IPS-18c (cell line): ENCODE measurements at regions not wholly inside any gene's neighbourhood (a gene's known extent, or its start where the extent isn't known, plus 50 kb on each side); places are given as distances from the start of the nearest gene placed in this dataset.

Source experiments
- H3K4me3 ChIP-seq: 2 replicates; pipeline ENCODE4 v1.7.0; 2013; ENCODE audit warnings: low read depth, mild to moderate bottlenecking, low read length, moderate library complexity; ENCODE audit not compliant: insufficient read depth
- H3K9me3 ChIP-seq: one replicate; pipeline ENCODE4 v1.6.1; 2013; ENCODE audit warnings: mild to moderate bottlenecking, low read length, moderate library complexity; ENCODE audit not compliant: control insufficient read depth, insufficient read depth

DNA sequence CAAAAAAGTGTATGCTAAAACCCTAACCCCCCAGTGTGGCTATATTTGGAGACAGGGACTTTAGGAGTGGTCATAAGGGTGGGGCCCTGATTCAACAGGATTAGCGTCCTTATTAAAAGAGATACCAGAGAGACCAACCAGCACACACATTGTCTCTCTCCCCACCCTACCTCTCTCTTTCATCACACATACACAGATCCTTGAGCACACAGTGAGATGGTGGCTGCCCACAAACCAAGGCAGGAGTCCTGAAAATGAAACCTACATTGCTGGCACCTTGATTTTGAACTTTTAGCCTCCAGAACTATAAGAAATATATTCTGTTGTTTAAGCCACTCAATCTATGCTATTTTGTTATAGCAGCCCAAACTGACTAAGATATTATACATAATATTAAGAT, 224.2 kb downstream of the KDR start:
- H3K9me3 ChIP-seq, result no peaks in the 10 kb centered on the region
- H3K4me3 ChIP-seq, result no peak overlapping the region

DNA sequence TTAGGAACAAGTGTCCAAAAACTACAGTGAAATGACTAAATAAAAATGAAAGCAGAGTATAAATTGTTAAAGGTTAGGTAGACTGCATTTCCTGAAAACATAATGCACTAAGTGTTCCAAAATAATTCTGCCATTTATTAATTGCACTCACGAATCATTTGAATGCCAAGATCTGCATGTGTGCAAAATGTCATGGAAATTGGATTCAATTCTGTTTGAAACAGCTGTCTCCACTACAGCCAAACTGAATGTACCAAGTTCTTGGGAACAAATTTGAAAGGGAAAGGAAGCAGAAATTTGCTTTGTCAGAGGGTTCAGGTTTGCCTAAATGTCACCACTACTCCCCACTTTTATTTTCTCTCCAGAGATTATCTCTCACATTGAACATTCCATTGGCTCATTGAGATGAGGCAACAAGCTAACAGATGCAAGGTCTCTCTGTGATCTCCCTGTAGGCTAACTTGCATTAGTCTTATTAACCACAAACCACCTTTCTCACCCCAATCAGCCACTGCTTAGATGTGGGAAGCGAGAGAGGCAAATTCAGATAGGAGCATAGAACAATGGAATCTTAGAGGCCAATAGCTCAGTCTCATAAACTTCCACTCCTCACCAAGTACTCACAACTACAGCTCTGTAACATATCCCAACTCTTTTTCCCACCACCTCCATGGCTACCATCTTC, 226.6 kb downstream of the KDR start:
- Histone ChIP-seq H3K9me3 (no peaks in the 10 kb centered on the region), H3K4me3 (no peak overlapping the region)

DNA sequence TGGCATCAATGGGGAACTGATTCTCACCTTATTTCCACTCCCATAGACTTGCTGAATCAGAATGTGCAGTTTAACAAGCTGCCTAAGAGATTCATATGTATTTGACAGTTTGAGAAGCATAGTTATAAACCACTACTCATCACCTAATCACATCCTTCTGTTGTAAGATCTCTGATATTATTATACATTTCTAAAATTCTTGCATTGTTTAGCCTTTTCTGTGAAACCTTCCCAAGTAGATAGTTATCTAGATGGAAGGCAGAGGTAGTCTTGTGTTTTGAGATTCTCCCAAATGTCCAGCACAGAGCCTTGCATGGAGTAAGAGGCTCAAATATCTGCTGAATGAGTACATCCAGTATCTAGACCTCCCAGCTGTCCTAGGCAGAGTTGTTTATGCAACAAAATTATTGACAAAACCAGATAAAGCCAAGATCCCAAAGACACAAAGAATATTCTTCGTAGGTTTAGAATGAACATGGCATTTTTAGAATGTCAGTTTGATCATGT, 227.3 kb downstream of the KDR start:
- H3K9me3 ChIP-seq, result no peaks in the 10 kb centered on the region
- H3K4me3 ChIP-seq, result no peak overlapping the region

DNA sequence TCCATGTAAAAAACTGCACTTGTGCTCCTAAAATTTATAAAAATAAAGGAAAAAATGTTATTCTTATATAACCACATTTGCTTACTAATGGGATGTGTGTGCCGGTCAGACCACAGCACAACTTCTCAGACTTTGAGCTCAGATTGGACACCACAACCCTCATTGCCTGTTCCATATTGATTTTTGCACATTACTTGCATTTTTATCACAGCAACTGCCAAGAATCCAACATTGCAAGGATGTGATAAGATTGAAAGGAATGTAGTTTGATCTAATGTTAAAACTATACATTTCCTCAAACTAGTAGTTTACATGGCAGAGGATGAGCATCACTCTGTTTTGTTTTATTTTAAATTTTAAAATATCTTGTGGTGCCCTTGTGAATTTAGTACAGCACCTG, 227.8 kb downstream of the KDR start:
- Histone ChIP-seq H3K9me3 (no peaks in the 10 kb centered on the region), H3K4me3 (no peak overlapping the region)

DNA sequence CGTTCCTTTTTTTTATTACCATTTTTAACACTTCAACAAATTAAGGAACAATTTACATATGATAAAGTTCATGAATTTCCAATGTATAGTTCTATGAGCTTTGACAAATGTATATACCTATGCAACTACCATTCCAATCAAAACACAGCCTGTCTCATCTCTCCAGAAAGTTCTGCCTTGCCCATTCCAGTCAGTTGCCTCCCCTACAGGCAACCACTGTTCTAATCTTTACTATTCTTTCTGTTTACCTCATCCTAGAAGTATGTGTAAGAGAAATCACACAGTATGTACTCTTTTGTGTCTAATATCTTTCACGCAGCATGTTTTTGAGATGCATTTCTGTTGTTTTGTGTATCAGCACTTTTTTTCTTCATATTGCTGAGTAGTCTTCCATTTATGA, 224.9 kb downstream of the KIT start:
- H3K4me3 ChIP-seq, result no peak overlapping the region
- peaks cover 2% of the 10 kb centered on the region for H3K9me3 ChIP-seq

DNA sequence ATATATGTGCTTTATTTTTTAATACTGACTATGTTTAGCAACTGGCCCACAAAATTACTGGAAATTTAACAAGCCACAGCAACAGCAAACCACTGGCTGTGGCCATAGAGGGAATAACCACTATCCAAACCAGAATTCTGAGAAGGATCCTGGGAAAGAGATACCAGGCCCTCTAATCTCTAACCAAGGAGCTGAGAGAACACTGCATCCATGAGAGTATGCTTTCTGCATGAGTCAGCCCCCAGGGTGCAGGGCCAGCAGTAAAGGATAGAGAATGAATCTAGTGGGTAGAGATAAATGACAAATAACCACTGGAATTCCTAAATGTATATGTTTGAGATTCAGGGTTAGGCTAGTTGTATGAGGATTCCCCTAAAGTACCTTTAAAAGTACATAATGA, 221.8 kb downstream of the KIT start:
- Histone ChIP-seq H3K4me3 (no peak overlapping the region), H3K9me3 (no peaks in the 10 kb centered on the region)

DNA sequence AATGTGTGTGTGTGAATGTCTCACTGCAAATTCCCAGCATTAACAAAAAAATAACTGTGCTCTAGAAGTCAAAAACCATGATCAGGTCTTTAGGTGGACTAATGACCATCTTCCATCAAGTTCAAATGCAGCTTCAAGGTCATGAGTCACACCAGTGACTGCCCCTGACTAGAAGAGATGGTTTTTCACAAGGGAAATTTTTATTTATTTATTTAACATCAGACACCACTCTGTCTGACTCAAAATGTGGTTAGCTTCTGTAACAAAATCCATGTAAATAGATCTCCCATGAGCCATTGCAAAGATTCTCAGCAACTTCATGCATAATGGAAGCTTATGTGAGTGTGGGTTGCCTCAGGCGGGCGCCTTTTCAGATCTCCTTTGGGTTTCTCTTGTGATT, 219.2 kb downstream of the KIT start:
- no peaks in the 10 kb centered on the region for H3K9me3 ChIP-seq
- H3K4me3 ChIP-seq, result no peak overlapping the region

DNA sequence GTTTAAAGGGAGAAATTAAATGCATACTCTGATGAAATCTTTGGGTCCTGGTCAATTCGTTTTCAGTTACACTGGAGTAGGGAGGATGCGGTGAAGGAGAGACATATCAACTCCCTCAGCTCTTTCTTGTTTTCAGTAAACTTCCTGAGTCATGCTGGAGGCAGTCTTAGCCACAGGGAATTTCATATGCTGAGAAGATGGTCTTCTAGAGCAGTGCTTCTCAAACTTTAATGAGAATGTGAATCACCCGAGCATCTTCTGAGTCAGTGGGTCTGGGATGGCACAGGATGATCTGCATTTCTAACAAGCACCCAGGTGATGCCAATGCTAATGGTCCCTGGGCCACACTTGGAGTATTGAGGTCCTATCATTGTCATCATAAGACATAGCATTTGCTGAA, 214.5 kb downstream of the KIT start:
- H3K4me3 ChIP-seq, result no peak overlapping the region
- H3K9me3 ChIP-seq, result no peaks in the 10 kb centered on the region

DNA sequence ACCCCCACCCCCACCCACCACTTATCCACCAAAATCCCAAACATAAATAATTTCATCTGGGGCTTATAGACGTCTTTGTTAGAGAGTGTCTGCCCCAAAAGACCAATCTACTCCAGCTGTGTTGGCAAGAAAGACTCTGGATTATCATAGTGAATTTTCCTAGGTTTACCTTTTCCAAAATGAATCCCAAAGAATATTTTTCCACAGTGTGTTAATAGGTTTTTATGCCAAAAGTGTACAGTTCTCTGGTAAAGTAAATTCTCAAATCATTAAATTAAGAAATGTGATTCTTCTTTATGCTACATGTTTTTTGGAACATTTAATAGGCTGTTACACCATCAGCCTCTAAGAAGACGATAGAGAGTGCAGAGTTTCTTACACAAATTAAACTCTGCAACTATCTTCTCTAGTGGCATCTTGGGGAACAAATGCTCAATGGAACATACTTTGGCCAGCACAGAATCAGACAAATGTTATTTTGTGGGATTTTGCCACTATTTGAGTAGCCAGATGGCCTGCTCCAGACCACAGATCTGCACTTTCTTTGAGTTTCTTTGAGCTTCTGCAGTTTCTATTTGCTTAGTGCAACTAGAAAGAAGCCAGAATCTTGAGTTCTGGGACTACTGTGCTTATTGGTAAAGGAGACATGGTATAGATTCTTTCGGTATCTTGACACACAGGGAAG, 206.0 kb downstream of the KIT start:
- no peak overlapping the region for H3K4me3 ChIP-seq
- H3K9me3 ChIP-seq, result no peaks in the 10 kb centered on the region

DNA sequence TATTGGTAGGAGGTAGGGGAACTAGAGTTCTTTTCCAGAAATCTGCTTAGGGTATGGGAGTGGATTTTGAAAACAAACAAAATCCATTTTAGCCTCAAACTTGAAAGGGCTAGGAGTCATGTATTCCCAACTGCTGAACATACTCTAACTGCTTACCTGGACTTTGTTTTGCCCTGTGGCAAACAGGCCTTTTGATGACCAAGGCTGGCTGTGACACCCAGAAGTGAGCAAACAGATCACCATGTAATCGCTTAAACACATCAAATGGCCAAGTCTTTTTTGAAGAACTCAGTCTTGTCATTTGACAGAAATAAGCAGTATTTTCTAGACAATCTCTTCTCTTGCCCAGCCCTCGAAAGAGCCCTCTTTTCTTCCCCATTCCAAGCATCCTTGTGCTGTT, 203.4 kb downstream of the KIT start:
- no peak overlapping the region for H3K4me3 ChIP-seq
- H3K9me3 ChIP-seq, result no peaks in the 10 kb centered on the region

DNA sequence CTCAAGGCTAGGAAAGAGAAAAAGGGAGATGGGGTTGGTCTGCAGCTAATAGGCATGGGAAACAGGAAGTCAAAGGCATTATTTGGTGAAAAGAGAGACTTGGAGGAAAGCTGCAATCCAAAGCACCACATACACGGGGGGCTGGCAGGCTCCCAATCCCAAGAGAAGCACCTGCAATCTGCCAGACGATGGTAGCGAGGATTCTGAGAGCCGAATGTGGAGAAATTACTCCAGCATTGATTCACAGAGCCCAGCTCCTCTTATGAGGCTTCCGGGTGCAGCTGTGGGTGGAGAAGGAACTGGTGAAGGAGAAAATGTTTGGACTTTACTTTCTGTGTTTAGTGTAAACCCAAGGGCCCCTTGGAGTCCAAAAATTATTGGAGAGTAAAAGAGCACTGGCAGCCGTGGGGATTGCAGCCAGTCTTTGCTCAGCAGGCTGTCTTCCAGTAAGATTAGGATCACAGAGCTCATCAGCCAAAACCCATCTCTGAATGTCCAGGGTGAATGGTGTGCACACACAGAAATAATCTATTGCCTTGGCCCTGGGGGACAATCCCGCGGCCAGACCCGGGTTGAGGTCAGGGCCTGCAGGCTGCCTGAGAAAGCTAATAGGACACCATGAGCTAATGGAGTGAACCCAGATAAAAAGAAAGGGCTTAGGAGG, 197.6 kb downstream of the KIT start:
- Histone ChIP-seq H3K9me3 (no peaks in the 10 kb centered on the region), H3K4me3 (no peak overlapping the region)

DNA sequence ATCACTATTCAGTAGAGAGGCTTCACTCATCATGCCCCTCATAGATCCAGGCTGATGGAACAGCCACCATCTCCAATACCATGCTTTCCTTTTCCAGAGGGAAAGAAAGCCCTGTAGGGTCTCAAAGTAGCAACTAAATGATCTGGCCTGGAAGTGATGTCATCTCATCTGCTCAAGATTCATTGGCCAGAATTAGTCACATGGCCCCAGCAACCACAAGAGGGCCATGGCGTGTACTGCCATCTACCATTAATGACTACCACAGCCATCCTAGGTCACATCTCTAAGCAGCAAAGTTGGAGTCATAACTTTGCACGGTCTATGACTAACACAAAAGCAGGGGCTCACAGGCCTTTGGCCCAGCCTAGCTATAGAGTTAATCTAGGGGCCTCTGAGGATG, 194.8 kb downstream of the KIT start:
- Histone ChIP-seq H3K9me3 (no peaks in the 10 kb centered on the region), H3K4me3 (no peak overlapping the region)

DNA sequence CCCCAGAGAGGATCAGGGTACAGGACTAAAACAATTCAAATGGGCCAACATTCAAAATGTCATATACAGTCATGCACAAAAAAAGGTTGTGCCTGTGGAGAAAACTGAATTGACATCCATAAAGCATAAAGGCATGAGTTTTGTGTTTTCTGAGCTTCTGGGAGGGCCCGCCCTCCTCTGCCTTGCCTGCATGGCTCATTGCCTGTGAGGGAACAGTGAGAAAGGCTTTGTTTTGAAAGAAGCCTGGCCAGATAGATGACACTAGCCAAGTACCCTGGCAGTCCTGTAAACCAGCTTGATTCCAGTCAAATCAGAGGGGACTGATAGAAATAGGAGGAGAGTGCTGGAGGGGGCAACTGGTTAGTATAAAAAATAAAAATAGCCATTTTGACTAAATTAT, 194.3 kb downstream of the KIT start:
- H3K4me3 ChIP-seq, result no peak overlapping the region
- H3K9me3 ChIP-seq, result no peaks in the 10 kb centered on the region

DNA sequence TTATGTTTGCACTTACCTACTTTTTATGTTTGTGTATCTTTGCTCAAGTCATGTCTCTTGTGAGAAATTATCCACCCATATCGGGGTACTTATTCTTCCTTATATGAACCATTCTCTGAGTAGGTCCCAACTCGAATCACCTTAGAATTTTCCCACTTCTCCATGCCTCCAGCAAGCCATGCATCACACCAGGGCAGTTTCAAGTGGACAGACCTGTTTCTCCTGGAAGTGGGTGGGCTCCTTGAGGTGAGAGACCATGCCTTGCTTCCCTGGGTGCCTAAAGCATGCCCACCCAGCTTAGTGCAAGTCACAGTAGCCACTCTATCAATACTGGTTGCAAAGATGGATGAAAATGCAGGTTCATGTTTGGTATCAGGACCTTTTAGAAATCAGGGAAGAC, 187.2 kb downstream of the KIT start:
- Histone ChIP-seq H3K4me3 (no peak overlapping the region), H3K9me3 (no peaks in the 10 kb centered on the region)

DNA sequence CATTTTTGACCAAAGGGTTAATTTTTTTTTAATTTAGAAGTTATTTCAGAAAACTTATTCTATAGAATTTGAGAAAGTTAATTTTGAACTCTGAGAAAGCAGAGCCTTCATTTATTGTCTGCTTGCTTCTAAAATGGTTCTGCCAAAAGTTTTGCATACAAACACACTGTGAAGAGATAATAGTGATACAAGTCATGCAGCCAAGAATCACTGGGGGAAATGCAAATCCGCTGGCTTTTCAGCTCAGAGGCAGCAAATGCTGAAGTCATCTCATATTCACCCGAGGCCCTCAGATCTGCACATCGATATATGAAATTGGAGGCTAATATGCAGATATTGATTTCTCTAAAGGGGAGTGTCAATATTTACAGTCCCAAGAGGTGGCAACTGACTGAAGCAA, 186.2 kb downstream of the KIT start:
- H3K9me3 ChIP-seq, result no peaks in the 10 kb centered on the region
- H3K4me3 ChIP-seq, result no peak overlapping the region

DNA sequence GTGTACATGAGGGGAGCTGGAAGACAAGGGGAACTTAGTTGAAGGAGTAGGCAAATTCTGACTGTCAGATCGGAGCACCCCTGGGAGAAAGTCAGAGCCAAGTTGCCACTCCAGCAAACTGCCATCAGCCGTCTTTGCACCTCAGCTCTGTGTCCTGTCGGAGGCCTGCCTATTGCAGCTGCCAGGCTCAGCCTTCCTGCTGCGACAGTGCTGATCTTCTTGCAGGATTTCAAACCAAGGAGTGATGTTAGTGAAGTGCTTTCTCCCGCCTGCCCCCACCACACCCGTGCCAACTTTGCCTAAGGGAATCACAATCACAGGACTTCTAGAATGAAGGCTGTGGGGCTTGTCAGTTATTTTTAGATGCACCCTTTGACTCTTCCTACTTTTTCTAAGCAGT, 185.3 kb downstream of the KIT start:
- Histone ChIP-seq H3K4me3 (no peak overlapping the region), H3K9me3 (no peaks in the 10 kb centered on the region)

DNA sequence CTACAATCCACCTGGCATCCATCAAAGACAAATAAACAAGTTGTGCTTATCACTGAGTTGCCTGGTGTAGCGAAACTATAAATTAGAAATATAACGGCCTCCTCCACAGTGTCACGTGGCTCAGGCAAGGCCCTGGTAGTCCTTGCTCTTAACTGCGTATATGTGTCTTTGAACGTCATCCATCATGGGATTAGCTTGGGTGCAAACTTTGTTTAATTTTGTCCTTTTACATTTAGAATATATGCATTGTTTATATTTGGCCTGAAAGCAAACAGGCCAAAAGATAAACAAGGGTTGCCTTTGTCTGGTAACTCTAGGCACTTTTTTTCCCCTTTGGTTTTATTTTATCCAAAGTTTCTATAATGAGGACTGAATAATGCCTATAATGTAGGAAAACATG, 184.9 kb downstream of the KIT start:
- Histone ChIP-seq H3K9me3 (no peaks in the 10 kb centered on the region), H3K4me3 (no peak overlapping the region)

DNA sequence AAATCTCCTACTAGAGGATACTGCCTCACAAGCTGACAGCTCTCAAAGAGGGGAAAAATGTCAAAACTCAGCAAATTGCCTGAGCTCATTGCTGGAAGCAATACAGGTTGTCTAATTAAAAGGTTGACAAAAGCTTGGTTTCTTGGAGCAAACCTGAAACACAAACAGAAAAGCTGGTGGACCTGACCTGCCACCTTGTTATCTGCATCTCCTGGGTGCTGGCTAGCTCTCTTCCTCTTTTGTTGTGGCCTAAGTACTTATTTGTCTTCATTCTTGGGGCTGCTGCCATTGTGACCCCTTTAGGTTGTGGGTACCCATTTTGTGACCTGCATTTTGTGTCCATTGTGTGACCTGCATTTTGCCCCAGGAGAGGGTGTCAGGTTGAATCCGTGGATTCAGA, 184.5 kb downstream of the KIT start:
- H3K9me3 ChIP-seq, result no peaks in the 10 kb centered on the region
- no peak overlapping the region for H3K4me3 ChIP-seq
